ENCODE measurements at regions not wholly inside any gene's neighbourhood (a gene's known extent, or its start where the extent isn't known, plus 50 kb on each side); places are given as distances from the start of the nearest gene placed in this dataset.

DNA sequence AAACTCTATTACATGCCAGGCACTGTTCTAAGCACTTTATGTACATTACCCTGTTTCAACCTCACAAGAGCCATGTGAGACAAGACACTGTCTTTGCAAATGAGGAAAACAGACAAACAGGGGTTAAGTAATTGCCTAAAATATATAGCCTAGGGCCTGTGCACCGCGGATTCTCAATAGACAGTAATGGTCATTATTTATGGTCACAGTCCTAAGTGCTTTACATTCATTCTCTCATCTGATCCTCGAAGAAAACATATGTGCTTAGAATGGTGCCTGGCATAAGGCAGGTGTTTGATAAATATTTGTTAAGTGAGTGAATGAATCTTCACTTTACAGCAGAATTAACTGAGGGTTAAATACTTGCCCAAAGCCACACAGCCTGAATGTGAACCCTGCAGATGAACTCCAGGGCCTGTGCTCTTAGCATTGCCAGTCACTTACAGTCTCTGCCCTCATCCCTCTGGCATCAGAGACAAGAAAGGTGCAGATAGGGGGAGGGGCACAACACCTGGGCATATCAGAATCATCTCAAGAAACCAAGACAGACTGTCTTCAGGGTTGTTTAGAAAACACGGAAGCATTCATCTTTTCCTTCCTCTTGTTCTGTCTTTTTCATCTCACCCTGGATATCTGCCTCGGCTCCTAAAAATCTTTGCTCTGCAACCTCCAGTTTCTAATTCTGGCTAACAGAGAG is 92.8 kb upstream of the SASH1 start:
- no peak for DNase-seq (ENCODE audit: low read depth)

DNA sequence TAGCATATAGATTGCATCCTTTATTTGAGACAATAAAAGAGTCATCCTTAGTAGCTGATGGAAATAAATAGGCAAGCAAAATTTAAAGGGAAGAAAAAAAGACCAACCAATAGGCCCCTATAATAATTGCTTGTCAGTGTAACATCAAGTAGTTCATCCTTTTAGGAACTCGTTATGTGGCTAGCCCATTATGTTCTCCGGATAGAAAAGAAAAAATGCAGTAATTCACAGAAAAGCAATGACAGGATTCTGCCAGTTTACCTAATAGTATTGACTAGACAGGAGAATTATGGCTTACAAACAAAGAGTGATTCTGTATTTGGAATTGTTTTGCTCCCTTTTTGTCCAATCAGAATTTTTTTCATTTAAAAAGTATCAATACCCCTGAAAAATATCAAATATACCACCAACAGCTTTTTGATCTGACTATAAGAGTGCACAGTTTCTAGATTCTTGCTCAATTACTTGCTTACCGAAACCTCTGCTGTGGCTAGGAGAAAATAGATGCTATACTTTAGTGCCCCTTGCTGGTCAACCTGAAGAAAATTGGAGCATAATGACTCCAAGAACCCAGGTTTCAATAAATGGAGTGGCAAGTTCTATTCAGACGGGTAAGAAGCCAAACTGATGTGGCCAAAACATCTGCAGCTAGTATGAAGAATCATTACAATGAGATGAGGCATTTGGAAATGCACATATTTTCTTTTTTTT is 91.5 kb upstream of the SASH1 start:
- DNase-seq (ENCODE audit: low read depth), result no peak

DNA sequence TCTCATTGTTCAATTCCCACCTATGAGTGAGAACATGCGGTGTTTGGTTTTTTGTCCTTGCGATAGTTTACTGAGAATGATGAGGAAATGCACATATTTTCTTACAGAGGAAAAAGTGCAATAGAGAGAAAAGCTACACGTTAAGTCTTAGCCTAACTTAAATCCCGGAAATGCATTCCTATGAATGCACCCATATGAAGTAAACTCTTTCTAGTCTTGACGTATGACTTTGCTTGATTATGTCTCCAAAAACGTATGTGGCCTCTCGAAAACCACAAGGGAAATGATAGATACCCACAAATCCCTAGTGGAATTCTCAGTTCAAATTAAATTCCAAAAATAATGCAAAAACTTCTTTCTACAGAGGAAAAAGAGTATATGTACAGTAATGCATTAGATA is 90.7 kb upstream of the SASH1 start:
- no peak for DNase-seq (ENCODE audit: low read depth)

DNA sequence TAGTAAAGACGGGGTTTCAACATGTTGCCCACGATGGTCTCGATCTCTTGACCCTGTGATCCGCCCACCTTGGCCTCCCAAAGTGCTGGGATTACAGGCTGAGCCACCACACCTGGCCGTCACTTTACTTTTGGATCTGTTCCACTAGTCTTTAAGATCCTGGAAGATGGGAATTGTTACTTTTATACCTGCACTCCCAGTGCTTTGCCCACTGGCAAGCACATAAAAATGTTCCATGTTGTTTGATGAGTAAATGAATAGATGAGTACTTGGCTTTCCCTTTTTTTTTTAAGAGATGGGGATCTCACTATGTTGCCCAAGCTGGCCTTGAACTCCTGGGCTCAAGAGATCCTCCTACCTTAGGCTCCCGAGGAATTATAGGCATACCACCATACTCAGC is 84.8 kb upstream of the SASH1 start:
- DNase-seq (ENCODE audit: low read depth), result no peak

DNA sequence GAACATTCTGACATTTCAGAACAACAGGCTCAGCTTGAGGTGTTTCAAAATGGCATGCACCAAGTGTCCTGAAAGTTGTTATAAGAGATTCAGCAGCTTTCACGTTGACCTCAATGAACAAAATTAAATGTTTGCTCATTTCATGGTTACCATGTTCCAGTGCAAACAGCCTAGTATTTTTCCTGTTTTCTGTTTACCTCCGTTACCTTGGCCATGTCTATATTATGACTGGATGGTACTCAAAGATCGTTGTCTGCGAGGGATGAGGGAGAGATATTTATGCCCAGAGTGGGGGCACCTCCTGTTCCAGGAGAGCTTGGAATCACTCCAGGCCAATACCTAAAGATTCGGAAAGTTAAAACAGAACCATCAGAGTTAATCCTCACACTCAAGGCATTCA is 83.8 kb upstream of the SASH1 start:
- no peak for DNase-seq (ENCODE audit: low read depth)

DNA sequence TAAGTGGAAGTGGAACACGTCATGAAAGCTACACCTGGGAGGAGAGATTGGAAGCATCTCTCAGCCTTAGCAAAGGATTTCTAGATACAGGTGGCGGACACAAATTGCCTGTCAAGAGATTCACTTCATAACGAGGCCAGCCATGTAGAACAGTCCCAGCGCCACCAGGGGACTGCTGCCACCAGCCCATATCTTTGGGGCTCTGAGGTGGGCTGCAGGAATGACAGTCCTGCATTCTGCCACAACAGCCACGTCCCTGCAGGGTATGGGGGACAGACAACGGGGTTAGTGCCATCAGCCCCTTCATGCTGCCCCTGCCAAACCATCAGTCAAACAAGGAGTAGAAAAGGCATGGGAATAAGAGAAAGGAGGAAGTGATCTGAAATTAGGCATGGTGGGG is 81.2 kb upstream of the SASH1 start:
- no peak for DNase-seq (ENCODE audit: low read depth)

DNA sequence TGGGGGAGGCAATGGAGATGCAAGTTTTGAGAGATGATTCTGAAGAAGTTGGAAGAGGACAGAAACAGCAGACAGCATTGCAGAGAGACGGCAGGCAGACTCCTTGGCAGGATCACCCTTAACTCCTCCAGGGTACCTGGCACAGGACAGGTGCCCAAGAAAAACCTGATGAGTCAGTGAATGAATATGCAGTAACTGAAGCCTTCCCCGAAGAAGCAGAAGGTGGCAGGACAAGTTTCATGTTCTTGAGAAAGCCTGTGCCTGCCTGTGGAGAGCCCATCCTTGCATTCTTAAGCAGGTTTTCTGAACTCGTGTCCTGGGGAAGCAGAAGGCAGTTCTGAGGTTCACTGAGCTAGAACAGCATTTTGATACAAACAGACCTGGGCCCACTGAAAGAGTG is 79.6 kb upstream of the SASH1 start:
- no peak for DNase-seq (ENCODE audit: low read depth)

DNA sequence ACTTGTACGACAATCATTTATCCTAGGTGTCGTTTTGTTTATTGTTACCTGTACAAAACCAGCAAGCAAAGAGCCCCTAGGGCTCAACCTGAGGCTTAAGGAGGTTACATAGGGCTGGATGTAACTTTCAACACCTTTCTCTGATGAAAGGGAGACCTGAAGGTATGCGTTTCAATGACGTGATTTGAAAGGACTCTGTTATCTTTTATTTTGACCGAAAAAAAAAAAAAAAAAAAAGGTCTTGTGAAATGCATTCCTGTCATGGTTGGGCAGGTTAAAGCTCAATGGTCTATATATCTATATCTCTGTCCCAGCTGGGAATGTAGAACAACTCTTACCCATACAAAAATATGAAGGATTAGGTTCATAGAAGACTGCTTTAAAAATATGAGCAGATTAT is 78.7 kb upstream of the SASH1 start:
- DNase-seq (ENCODE audit: low read depth), result no peak

DNA sequence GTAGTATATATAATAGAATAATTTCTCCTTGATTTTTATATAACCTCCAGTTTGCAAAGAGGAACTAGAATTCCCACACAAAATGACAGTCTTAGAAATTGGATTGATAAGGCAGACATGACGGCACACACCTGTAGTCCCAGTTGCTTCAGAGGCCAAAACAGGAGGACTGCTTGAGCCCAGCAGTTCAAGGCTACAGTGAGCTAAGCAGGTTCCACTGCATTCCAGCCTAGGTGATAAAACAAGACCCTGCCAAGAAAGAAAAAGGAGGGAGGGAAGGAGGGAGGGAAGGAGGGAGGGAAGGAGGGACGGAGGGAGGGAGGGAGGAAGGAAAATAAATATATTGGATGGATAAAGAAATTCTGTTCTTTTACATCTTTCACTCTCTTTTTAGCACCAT is 77.6 kb upstream of the SASH1 start:
- no peak for DNase-seq (ENCODE audit: low read depth)

DNA sequence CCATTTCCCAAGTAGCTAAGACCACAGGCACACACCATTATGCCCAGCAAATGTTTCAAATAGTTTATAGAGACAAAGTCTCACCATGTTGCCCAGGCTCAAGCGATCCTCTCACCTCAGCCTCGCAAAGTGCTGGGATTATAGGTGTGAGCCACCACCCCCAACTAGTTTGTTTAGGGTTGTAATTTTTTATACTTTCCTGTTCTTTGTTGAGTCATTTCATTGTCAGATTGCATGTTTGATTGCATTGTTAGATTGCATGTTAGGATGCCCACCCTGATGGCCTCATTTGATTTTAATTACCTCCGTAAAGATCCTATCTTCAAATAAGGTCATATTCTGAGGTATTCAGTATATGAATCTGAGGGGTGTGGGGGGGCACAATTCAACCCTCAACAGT is 73.3 kb upstream of the SASH1 start:
- no peak for DNase-seq (ENCODE audit: low read depth)

DNA sequence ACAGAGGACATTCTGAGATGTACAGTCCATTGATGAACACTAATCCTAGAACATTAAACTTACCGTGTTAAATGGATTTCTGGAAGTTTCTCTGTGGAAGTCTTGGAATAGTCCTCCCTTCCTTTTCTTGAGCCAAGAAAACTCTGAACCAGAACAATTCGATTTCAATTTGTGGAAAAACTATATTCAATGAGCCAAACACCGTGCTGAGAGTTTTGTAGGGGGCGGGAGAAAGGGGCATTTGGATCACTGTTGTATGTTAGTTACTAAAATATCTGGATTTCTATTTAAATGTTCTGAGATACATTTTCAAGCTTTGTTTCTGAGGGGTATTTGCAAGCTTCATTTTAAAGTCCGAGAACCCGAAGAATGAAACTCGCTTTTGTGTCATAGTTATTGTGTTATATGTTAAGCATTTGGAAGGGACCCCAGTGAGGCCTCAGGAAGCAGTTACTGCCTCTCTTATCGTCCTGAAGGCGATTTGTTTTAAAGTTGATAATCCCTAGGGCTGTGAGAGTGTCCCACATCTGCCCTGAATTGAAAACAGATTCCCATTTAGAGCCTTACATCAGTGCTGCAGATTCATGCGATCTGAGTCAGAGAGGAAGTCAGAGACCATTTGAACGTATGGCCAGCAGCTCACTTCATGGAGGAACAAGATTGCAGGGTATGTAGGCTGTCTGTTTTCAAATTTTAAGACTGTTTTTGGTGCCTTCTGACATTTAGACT is 70.8 kb upstream of the SASH1 start:
- DNase-seq (ENCODE audit: low read depth), result no peak

DNA sequence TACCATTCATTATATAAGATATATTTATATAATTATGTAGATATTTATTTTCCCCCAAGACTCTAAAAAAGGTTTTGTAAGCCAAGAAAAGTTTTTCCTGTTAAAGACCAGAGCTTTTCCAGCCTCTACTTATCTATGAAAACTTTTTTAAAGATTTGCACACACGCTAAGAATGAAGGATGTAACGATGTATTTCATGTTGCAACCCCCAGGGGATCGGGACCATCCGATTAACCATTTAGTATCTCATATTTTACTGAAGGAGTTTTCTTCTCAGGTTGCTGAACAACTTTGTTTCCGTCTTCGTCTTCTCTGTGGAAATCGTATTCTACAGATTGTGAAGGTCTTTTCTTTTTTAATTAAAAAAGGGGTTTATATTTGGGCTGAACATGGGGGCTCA is 70.0 kb upstream of the SASH1 start:
- DNase-seq (ENCODE audit: low read depth), result no peak

DNA sequence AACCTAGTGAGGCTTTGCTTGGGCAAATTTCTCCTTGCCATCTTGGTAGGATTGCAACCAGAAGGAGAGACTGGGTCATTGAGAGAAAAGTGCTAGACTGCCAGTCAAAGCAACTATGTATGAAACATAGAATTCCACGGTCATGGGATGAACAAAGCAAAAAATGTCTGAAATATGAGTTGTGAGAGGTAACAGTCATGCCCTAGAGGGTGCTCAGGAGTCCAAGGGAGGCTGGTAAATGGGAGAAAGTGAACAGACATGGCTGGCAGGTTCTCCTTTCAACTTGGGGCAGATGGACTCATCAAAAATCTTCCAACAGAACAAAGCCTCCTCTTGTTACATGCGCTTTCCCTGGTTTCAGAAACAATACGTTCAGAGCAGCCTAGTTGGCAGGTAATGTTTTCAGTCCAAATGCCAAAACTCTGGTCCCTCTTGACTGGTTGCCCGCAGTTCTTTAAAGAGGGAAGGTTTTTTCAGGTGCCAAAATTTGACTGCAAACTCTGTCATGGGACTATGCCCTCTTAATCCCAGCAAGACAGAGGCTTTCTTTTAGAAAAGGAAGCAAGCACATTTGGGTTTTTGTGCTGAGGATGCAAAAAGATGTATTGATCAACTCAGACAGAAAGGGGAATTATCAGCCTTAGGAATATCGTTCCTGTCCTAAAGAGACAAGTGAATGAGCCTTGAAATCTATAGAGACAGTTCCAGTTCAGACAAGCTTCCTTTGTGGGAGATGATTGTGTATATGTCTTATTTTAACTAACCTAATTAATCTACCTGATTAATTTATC is 68.5 kb upstream of the SASH1 start:
- no peak for DNase-seq (ENCODE audit: low read depth)

DNA sequence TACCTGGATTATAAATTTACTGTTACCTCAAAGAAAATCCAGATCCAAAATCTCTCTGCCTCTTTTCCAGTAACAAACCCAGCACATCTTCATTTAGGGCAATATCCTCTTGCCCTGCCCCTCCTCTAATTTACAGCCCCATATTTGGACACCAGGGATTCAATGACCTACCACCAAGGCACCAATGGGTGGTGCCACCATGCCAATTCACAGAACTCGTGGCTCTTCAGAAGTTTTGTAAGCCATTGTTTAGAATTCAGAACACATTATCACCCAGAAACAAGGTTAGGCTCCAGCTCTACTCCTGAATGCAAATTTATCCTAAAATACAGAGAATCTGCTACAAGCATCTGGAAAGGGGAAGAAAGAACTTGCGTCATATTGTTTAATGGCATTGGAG is 67.8 kb upstream of the SASH1 start:
- no peak for DNase-seq (ENCODE audit: low read depth)

DNA sequence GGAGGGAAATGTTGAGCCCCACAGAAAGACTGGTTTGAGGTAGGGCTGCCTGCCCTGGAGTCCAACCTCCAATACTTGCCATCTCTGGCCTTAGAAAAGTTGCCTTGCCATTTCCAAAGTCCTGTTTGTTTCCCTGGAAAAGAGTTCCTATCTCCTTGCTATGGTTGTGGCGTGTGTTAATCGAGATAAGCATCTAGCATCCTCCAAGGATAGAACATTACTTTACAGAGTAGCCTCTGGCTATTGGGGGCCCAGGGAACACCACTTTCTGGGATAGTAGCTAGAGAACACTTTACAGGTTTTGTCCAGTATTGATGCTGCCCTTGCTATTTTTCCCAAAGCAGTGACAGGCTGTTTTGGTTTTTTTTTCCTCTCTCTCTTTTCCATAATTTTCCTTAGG is 57.4 kb upstream of the SASH1 start:
- no peak for DNase-seq (ENCODE audit: low read depth)

DNA sequence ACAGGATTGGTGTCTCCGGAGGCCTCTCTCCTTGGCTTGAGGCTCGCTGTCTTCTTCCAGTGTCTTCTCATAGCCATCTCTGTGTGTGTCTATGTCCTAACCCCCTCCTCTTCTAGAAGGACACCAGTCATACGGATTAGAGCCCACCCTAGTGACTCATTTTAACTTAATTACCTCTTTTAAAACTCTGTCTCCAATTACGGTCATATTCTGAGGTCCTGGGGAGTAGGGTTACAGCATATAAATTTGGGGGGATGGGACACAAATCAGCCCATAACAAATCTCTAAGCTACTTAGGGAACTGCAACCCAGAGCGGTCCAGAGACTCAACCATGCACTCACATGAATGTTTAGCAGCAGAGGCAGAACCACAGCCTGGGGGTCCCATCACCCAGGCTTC is 56.1 kb upstream of the SASH1 start:
- DNase-seq (ENCODE audit: low read depth), result no peak

DNA sequence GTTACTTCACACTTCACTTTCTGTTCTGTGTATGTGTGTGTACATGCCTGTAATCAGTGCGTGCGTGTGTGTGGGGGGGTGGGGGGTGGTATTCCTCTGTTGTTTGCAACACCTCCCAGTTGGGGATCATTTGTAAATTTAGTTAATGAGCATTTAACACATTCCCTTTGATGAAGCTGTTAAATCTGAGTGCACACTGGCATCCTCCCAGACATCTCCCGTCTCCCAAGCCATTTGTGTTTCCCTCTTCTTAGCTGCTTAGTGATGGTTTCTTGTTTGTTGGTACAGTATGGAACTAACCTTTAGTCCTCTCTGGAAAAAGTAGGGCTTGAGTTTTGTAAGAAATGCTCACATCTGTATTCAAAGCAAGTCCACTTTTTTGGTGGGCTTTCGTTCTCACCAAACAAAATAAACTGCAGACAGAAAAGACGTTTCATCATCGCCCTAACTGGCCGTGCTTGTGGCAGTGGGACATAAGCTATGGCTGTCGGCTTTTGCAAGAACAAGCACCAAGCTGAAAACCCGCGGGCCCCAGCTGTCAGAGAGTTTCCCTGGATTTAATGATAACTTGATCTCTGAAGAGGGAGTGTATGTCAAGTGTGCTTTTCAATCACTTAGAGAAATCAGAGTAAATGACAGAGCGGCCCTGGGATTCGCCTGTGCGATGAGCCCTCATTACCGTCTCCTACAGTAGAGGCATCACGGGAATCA is 54.9 kb upstream of the SASH1 start:
- no peak for DNase-seq (ENCODE audit: low read depth)

DNA sequence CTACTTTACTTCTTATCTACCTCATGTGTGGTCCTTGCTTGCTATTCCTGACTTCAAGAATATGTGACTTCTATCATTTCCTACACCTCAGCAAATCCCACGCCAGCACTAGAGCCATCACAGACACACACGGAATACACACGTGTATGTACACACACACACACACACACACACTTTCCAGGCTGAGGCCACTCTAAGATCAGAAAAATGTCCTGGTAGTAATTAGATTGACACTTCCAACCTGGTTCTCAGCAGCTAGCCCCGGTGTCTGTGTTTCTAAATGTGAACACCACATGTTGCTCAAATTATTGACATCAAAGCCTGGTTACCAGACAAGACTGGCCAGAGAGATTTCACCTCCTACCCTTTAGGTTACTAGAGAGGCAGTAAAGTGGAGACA is 54.1 kb upstream of the SASH1 start:
- no peak for DNase-seq (ENCODE audit: low read depth)

DNA sequence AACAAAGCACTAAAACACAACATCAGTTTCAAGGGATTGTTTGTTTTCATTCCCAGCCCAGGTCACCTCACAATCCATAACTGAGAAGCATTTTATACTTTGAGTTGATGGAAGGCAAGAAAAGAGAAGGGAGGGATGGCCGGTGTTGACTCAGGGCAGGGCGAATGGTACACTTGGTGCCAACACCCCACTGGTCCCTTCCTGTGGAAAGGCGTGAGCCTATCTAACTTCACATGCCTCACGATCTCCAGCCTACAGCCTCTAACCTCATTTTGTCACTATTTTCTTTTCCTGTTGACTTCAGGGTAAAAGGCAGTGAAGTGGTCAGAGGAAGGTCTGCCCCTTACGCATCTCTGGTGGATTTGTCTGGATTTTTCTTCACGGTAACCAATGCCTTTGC is 53.5 kb upstream of the SASH1 start:
- no peak for DNase-seq (ENCODE audit: low read depth)

DNA sequence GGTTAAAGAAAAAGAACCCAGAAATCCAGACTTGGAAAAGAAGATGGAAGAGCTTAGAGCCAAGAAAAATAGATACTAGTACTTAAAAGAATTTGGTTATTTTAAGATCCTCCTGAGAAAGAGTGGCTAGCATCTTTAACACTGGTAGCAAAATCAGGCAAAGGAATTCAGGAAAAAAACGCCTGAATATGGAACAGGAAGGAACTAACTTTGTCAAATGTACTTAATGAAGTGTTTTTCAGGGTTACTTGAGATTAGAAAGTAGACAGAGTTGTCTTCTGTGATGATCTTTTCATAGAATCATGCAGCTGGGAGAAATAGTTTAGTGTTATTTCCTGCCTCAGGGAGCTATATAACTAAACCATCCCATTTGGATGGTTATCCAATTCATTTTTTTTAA is 50.8 kb upstream of the SASH1 start:
- no peak for DNase-seq (ENCODE audit: low read depth)

All from T-helper 22 cell (primary cell).